GM18517 (cell line): ENCODE measurements at regions not wholly inside any gene's neighbourhood (a gene's known extent, or its start where the extent isn't known, plus 50 kb on each side); places are given as distances from the start of the nearest gene placed in this dataset.
A peak's percentile ranks its signal among the peaks of the same experiment; 100 is the strongest.
"Not testable (repeated sequence)": the region's sequence is repeated elsewhere in the genome, so short reads cannot be mapped to it uniquely, and the experiment has no call there.

Experiments
- ATAC-seq: cut with Tn5 transposase; IDR thresholded peaks from one replicate; pipeline ENCODE4 v1.9.1; 2021; ENCODE audit warnings: mild to moderate bottlenecking, moderate library complexity; ENCODE audit not compliant: unreplicated experiment

DNA sequence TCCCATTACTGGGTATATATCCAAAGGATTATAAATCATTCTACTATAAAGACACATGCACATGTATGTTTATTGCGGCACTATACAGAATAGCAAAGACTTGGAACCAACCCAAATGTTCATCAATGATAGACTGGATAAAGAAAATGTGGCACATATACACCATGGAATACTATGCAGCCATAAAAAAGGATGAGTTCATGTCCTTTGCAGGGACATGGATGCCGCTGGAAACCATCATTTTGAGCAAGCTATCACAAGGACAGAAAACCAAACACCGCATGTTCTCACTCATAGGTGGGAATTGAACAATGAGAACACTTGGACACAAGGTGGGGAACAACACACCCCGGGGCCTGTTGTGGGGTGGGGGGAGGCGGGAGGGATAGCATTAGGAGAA is 57.0 kb upstream of the NEUROD1 start:
- not testable (repeated sequence) for ATAC-seq

- ATAC-seq = peak; percentile 70
Observed at GRCh38 chr2:181738074-181738473, 57.8 kb upstream of the NEUROD1 start.

- ATAC-seq = peak; percentile 7
Observed at GRCh38 chr2:181738563-181738962, 58.2 kb upstream of the NEUROD1 start.

- no peak for ATAC-seq
Observed at GRCh38 chr2:181741756-181742155, 61.4 kb upstream of the NEUROD1 start.

- no peak for ATAC-seq
Observed at GRCh38 chr2:181742361-181742760, 62.0 kb upstream of the NEUROD1 start.

GRCh38 chr2:181742922-181743722 is 62.8 kb upstream of the NEUROD1 start:
- ATAC-seq = peak; percentile 72

GRCh38 chr2:181743723-181744031 is 63.4 kb upstream of the NEUROD1 start:
- no peak for ATAC-seq

GRCh38 chr2:181745796-181746540 is 65.7 kb upstream of the NEUROD1 start:
- no peak for ATAC-seq

DNA sequence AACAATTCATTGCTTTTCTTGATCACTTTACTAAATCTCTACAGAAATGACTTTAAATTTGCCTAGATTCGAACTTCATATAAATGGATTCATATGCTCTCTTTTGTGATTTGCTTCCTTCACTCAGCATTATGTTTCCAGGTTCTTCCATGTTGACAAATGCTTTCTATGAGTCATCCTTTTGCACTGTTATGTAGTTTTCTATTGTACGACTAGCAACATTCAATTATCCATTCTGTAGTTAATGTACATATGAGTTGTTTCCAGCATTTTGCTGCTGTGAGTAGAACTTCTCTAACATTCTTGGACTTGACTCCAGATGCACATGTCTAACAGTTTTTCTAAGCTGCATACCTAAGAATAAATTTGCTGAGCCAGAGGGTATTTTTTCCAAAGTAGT is 66.5 kb upstream of the NEUROD1 start:
- ATAC-seq = no peak

DNA sequence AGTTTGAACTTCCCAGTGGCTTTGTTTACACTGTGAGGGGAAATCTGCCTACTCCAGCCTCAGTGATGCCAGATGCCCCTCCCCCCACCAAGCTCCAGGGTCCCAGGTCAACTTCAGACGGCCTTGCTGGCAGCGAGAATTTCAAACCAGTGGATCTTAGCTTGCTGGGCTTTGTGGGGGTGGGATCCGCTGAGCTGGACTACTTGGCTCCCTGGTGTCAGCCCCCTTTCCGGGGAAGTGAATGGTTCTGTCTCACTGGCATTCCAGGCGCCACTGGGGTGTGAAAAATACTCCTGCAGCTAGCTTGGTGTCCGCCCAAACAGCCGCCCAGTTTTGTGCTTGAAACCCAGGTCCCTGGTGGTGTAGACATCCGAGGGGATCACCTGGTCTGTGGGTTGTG is 70.0 kb upstream of the NEUROD1 start:
- no peak for ATAC-seq

DNA sequence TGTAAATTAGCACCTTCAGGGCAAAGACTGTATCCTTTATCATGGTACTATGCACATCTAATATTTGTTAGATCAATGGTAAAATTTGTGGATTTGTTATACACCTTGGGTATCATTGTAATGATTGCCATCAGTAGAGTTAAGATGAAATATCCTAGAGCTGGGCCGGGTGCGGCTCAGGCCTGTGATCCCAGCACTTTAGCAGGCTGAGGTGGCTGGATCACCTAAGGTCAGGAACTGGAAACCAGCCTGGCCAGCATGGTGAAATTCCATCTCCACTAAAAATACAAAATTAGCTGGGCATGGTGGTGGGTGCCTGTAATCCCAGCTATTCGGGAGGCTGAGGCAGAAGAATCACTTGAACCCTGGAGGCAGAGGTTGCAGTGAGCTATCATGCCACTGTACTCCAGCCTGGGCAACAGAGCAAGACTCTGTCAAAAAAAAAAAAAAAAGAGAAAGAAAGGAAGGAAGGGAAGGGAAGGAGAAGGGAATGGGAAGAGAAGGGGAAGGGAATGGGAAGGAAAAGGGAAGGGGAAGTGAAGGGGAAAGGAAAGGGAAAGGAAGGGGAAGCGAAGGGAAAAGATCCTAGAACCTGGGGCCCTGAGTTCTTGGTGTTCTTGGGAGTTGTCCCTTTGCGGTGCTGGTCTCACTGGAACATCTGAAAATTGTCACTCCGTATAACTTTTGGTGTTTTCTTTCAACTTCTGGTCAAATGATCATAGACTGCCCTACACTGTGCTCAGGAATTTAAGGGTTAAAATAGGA is 71.1 kb upstream of the NEUROD1 start:
- no peak for ATAC-seq

DNA sequence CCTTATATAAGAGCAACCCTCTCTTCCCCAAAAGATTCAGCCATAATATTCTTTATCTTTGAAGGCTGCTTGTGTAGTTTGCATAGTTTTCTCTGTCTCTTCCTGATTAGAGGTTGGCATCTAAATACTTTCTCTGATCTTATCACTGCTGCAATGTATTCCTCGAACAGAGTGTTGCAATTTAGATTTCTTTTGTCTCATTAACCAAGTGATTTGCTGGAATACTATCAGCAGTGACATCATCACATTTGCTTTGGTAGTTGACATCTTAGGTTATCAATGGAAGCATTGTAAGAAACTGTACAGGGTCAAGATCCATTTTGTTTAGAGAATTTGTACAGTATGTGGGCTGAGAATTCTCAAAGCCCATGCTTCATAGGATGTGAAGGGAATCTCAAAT is 72.0 kb upstream of the NEUROD1 start:
- no peak for ATAC-seq

- ATAC-seq = no peak
Observed at GRCh38 chr2:181753686-181754085, 73.4 kb upstream of the NEUROD1 start.

GRCh38 chr2:181754105-181754504 is 73.8 kb upstream of the NEUROD1 start:
- ATAC-seq = no peak

- no peak for ATAC-seq
Observed at GRCh38 chr2:181755181-181755580, 74.9 kb upstream of the NEUROD1 start.

- no peak for ATAC-seq
Observed at GRCh38 chr2:181760521-181760920, 80.2 kb upstream of the NEUROD1 start.

DNA sequence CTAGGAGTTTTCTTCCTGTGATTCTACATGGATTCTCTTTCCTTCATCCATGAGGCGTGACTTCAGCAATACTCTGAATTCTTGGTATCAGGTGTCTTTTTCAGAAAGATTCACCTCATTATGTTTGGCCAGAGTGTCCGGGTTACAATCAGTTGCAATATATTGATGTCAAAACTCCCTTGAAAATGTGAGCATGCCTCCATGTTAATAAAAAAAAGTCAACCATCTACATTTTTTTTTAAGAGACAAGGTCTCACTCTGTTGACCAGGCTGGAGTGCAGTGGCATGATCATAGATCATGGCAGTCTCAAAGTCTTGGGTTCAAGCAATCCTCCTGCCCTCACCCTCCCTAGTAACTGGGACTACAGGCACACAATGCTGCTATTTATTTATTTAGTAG is 80.9 kb upstream of the NEUROD1 start:
- no peak for ATAC-seq

DNA sequence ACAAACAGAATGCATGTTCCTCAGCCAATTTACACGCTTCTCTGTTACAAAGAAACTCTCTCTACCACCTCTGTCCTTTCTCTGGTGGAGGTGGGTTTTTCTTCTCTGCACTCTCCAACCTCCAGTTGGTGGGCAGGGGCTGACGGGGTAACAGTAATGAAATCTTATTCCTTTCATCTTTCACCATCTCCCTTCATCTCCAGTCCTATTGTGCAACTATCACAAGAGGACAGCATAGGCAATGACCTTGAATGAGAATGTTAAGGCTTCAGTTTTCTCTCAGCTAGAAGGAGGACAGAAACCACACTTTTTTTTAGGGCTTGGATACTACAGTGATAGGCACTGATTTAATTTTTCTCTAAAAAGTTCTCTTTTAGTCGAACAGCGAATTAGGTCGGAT is 81.7 kb upstream of the NEUROD1 start:
- no peak for ATAC-seq

GRCh38 chr2:181762848-181763247 is 82.5 kb upstream of the NEUROD1 start:
- no peak for ATAC-seq

- no peak for ATAC-seq
Observed at GRCh38 chr2:181763423-181763822, 83.1 kb upstream of the NEUROD1 start.

GRCh38 chr2:181764095-181764963 is 84.0 kb upstream of the NEUROD1 start:
- no peak for ATAC-seq
